Heart left ventricle (tissue), 16 donors: ENCODE measurements at regions not wholly inside any gene's neighbourhood (a gene's known extent, or its start where the extent isn't known, plus 50 kb on each side); places are given as distances from the start of the nearest gene placed in this dataset.
A peak's percentile ranks its signal among the peaks of the same experiment; 100 is the strongest.

Experiments
- ATAC-seq, 4 donors: fragments of 200-7000 bp; cut with Tn5 transposase; one replicate each; pipeline ENCODE4 v1.9.1; 2020 to 2022; ENCODE audit warnings: moderate library complexity in 4 of 4, mild to moderate bottlenecking in 3 of 4, moderate number of reproducible peaks in 1 of 4
- DNase-seq, 5 donors: peaks; one replicate each; pipeline ENCODE4 v3.0.0-alpha.2; 2020
- H3K27ac ChIP-seq, 12 donors: fragments of 200-600 bp; sonication (generic) in 4 of 12; one replicate each; pipeline versions ENCODE4 v1.5.0 to v1.8.0; 2016 to 2022; ENCODE audit warnings: mild to moderate bottlenecking in 2 of 12
- H3K27me3 ChIP-seq, 9 donors: fragments of 200-600 bp; sonication (generic) in 2 of 9; one replicate each; pipeline versions ENCODE4 v1.5.1 to v1.8.0; 2016 to 2022; ENCODE audit warnings: mild to moderate bottlenecking in 3 of 9
- H3K36me3 ChIP-seq, 9 donors: fragments of 200-600 bp; sonication (generic) in 2 of 9; one replicate each; pipeline versions ENCODE4 v1.5.0 to v1.8.0; 2018 to 2022; ENCODE audit warnings: mild to moderate bottlenecking in 2 of 9
- H3K4me1 ChIP-seq, 12 donors: fragments of 200-600 bp; sonication (generic) in 4 of 12; one replicate each; pipeline versions ENCODE4 v1.5.0 to v1.8.0; 2016 to 2022; ENCODE audit warnings: mild to moderate bottlenecking in 3 of 12
- H3K4me3 ChIP-seq, 12 donors: fragments of 200-600 bp; sonication (generic) in 4 of 12; one replicate each; pipeline versions ENCODE4 v1.5.0 to v1.8.0; 2017 to 2022; ENCODE audit warnings: mild to moderate bottlenecking in 9 of 12, moderate library complexity in 4 of 12
- H3K9me3 ChIP-seq, 12 donors: fragments of 200-600 bp; sonication (generic) in 4 of 12; one replicate each; pipeline versions ENCODE4 v1.5.0 to v1.8.0; 2016 to 2022; ENCODE audit warnings: mild to moderate bottlenecking in 1 of 12
- CTCF ChIP-seq, 12 donors: fragments of 200-600 bp; sonication (generic) in 4 of 12; IDR thresholded peaks; one replicate each; pipeline versions ENCODE4 v1.5.0 to v1.8.0; 2018 to 2022; ENCODE audit warnings: antibody characterized with exemption in 12 of 12, mild to moderate bottlenecking in 5 of 12
- POLR2A ChIP-seq, 2 donors: fragments of 450-650 bp; IDR thresholded peaks; one replicate each; pipeline ENCODE4 v1.6.1; 2017; ENCODE audit warnings: antibody characterized with exemption in 2 of 2, mild to moderate bottlenecking in 2 of 2, moderate library complexity in 2 of 2
- WGBS, 4 donors: extraction: QIAGEN DNeasy Blood & Tissue Kit in 2 of 4; methylation state at CpG; one replicate each; pipeline versions ENCODE4 v1.1.5 to v1.1.7; 2013 to 2018; 5-methylcytosine and 5-hydroxymethylcytosine counted together
- intact Hi-C, 10 donors: fragments of 100-400 bp; cut with DNase I; formaldehyde crosslinking; loops; one replicate each; pipeline versions ENCODE4 v1.11.1 to v1.14.2; 2022
- donor health status: ischemic (EF 13 %, LVEDD 7.1; RV severe dilation, severe dysfunction).
- donor health status: healthy with polysubstance abuse.
- donor health status: DM: no; HTN: yes; CAD: no.
- donor health status: DM: no; HTN: no; CAD: no.
- donor health status: ischemic (EF 25% LVEDD 6.9; RV normal size, moderate dysfunction).
- donor health status: ischemic (EF 25% LVEDD 5.7; RV mildly dilated, moderate dysfunction).
- donor health status: healthy.
- donor health status: DM: yes; HTN: yes; CAD: no.
- donor health status: ischemic (EF 35%, LVEDD 5.7; RV mildly dilated, moderate dysfunction).
- donor health status: nonischemic (EF 11% LVEDD 7.7; RV severe dilation, severe dysfunction).
- donor health status: DM: yes; HTN: yes; CAD: no.
- donor health status: PGD.
- donor health status: ischemic (EF 29% LVEDD 5.4; RV normal size, mild dysfunction).
- donor health status: nonischemic (EF 23%, LVEDD 6.1; RV moderate dilation, normal function).

GRCh38 chr11:91239359-91239758, 985.3 kb upstream of the FAT3 start:
- Histone ChIP-seq H3K4me3 (no peak overlapping the region), H3K36me3 (no peaks in the 10 kb centered on the region), H3K4me1 (no peaks in the 10 kb centered on the region), H3K27ac (no peak overlapping the region), H3K27me3 (no peaks in the 10 kb centered on the region), H3K9me3 (no peaks in the 10 kb centered on the region)
- DNase-seq (no peak), ATAC-seq (no peak)
- intact Hi-C loops = no loop called here
- WGBS, 4 donors = 67 to 79% (median 72%) methylated on average over 2 of the region's 2 CpGs
- TF ChIP-seq POLR2A (IDR thresholded peaks at IDR 0.05) (no peak), CTCF (IDR thresholded peaks at IDR 0.05) (no peak)

GRCh38 chr11:91231226-91231625, 993.4 kb upstream of the FAT3 start:
- H3K36me3 ChIP-seq = no peaks in the 10 kb centered on the region
- peaks cover 0 to 15% (median 4%) of the 10 kb centered on the region in 12 donors for H3K4me1 ChIP-seq
- WGBS, 4 donors = 15 to 23% (median 19%) methylated on average over 4 of the region's 4 CpGs
- H3K9me3 ChIP-seq = peaks cover 0 to 2% (median 0%) of the 10 kb centered on the region in 12 donors
- peak in 2 of 5 donors; percentile 24 to 32 for DNase-seq
- H3K4me3 ChIP-seq = no peak overlapping the region
- no peak for TF ChIP-seq CTCF (IDR thresholded peaks at IDR 0.05)
- TF ChIP-seq POLR2A (IDR thresholded peaks at IDR 0.05) = no peak
- H3K27ac ChIP-seq = peak overlapping the region in 8 of 12 donors; percentile 2 to 82 (median 36)
- H3K27me3 ChIP-seq = no peaks in the 10 kb centered on the region
- intact Hi-C loops = loop anchor here in 1 of 10 donors (5.0 kb wide), 1 partner anchor 69 kb away; no protein-coding TSS in a partner anchor
- ATAC-seq = peak; percentile 76 to 87 (median 82)

- ATAC-seq (no peak), DNase-seq (no peak)
- Histone ChIP-seq H3K36me3 (no peaks in the 10 kb centered on the region), H3K4me1 (peaks cover 0 to 15% (median 4%) of the 10 kb centered on the region in 12 donors), H3K27ac (peak overlapping the region in 8 of 12 donors; percentile 2 to 82 (median 36)), H3K27me3 (no peaks in the 10 kb centered on the region), H3K9me3 (peaks cover 0 to 5% (median 0%) of the 10 kb centered on the region in 12 donors), H3K4me3 (no peak overlapping the region)
- intact Hi-C loops = loop anchor here in 1 of 10 donors (5.0 kb wide), 1 partner anchor 68 kb away; no protein-coding TSS in a partner anchor
- no peak for TF ChIP-seq POLR2A (IDR thresholded peaks at IDR 0.05)
- TF ChIP-seq CTCF (IDR thresholded peaks at IDR 0.05) = no peak
Observed at GRCh38 chr11:91230647-91231046, 994.0 kb upstream of the FAT3 start.

- DNase-seq (no peak), ATAC-seq (no peak)
- H3K27me3 ChIP-seq = no peaks in the 10 kb centered on the region
- TF ChIP-seq CTCF (IDR thresholded peaks at IDR 0.05) = no peak
- no peak for TF ChIP-seq POLR2A (IDR thresholded peaks at IDR 0.05)
- intact Hi-C loops = no loop called here
- no peak overlapping the region for H3K4me3 ChIP-seq
- no peak overlapping the region for H3K27ac ChIP-seq
- no peaks in the 10 kb centered on the region for H3K36me3 ChIP-seq
- H3K9me3 ChIP-seq = peaks cover 0 to 8% (median 0%) of the 10 kb centered on the region in 12 donors
- WGBS, 4 donors = 30 to 50% (median 41%) methylated on average over 1 of the region's 1 CpG
- peaks cover 0 to 21% (median 5%) of the 10 kb centered on the region in 12 donors for H3K4me1 ChIP-seq
Observed at GRCh38 chr11:91222830-91223229, 1000.0 kb upstream of the CHORDC1 start.
